Mucosa of descending colon (tissue), 3 donors: ENCODE measurements at regions not wholly inside any gene's neighbourhood (a gene's known extent, or its start where the extent isn't known, plus 50 kb on each side); places are given as distances from the start of the nearest gene placed in this dataset.

ENCODE experiments used
- ATAC-seq: fragments of 200-7000 bp; cut with Tn5 transposase; one replicate; pipeline ENCODE4 v1.9.1; 2020; ENCODE audit warnings: mild to moderate bottlenecking, moderate library complexity
- DNase-seq, 3 donors: peaks; one replicate each; pipeline ENCODE4 v3.0.0-alpha.2; 2020
- H3K36me3 ChIP-seq: fragments of 200-600 bp; one replicate; pipeline ENCODE4 v1.8.0; 2021; ENCODE audit warnings: low read depth, mild to moderate bottlenecking
- H3K4me1 ChIP-seq: fragments of 200-600 bp; one replicate; pipeline ENCODE4 v1.8.0; 2021; ENCODE audit warnings: low read depth, mild to moderate bottlenecking
- H3K4me3 ChIP-seq: fragments of 200-600 bp; one replicate; pipeline ENCODE4 v1.8.0; 2021; ENCODE audit warnings: mild to moderate bottlenecking
- H3K9me3 ChIP-seq: fragments of 200-600 bp; one replicate; pipeline ENCODE4 v1.8.0; 2021; ENCODE audit warnings: mild to moderate bottlenecking
- intact Hi-C, 2 donors: fragments of 100-400 bp; cut with DNase I in 1 of 2; cut with micrococcal nuclease in 1 of 2; formaldehyde crosslinking; loops; one replicate each; pipeline versions ENCODE4 v1.11.0 to v1.11.1; 2022; cut with DNase I, micrococcal nuclease
- TF ChIP-seq, protein P1 (sequence below): fragments of 200-600 bp; IDR thresholded peaks from one replicate; pipeline ENCODE4 v1.8.0; 2022; ENCODE audit warnings: antibody characterized with exemption, mild to moderate bottlenecking
- donor health status: DM: no; HTN: no; CAD: no; lungs with moderate emphysema.
- donor health status: DM: no; HTN: no; CAD: no.
- donor health status: DM: no; HTN: yes; CAD: no.

DNA sequence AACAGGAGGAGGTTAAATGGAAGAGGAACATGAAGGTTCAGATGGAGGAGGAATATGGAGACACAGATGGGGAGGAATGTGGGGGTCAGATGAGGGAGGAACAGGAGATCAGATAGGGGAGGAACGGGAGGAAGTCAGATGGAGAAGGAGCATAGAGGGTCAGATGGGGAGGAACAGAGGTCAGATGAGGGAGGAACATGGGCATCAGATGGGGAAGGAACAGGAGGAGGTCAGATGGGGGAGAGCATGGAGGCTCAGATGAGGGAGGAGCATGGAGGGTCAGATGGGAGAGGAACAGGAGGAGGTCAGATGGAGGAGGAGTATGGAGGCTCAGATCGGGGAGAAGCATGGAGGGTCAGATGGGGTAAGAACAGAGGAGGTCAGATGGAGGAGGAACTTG lies 290.6 kb downstream of the BMP7 start:
- H3K9me3 ChIP-seq = no peaks in the 10 kb centered on the region
- DNase-seq = no peak
- H3K4me3 ChIP-seq = no peak overlapping the region
- no peaks in the 10 kb centered on the region for H3K36me3 ChIP-seq
- TF ChIP-seq, protein P1, sequence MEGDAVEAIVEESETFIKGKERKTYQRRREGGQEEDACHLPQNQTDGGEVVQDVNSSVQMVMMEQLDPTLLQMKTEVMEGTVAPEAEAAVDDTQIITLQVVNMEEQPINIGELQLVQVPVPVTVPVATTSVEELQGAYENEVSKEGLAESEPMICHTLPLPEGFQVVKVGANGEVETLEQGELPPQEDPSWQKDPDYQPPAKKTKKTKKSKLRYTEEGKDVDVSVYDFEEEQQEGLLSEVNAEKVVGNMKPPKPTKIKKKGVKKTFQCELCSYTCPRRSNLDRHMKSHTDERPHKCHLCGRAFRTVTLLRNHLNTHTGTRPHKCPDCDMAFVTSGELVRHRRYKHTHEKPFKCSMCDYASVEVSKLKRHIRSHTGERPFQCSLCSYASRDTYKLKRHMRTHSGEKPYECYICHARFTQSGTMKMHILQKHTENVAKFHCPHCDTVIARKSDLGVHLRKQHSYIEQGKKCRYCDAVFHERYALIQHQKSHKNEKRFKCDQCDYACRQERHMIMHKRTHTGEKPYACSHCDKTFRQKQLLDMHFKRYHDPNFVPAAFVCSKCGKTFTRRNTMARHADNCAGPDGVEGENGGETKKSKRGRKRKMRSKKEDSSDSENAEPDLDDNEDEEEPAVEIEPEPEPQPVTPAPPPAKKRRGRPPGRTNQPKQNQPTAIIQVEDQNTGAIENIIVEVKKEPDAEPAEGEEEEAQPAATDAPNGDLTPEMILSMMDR = no peak
- intact Hi-C loops = loop anchor here in 1 of 2 donors (10.0 kb wide), 1 partner anchor 431 kb away; no protein-coding TSS in a partner anchor
- no peak for ATAC-seq
- no peaks in the 10 kb centered on the region for H3K4me1 ChIP-seq

DNA sequence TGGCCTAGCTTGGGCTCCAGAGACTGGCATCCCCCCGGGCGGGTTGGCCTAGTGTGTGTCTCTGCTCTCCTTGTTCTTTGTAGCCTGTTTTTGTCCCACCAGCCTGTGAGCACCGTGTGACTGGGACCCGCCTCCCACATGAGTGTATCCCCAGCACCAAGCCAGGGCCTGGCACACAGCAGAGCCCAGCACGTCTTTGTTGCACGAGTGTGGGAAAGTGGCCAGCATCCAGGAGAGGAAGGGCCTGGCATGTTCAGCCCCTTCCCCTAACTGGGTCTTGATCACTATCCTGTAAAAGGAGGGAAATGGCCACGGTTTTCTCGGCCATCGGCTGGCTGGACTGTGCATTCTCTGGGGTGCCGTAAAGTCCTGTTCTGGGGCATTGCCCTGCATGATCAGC lies 290.1 kb downstream of the BMP7 start:
- TF ChIP-seq, protein P1 = no peak
- intact Hi-C loops = loop anchor here in 1 of 2 donors (10.0 kb wide), 1 partner anchor 432 kb away; no protein-coding TSS in a partner anchor
- DNase-seq = no peak

DNA sequence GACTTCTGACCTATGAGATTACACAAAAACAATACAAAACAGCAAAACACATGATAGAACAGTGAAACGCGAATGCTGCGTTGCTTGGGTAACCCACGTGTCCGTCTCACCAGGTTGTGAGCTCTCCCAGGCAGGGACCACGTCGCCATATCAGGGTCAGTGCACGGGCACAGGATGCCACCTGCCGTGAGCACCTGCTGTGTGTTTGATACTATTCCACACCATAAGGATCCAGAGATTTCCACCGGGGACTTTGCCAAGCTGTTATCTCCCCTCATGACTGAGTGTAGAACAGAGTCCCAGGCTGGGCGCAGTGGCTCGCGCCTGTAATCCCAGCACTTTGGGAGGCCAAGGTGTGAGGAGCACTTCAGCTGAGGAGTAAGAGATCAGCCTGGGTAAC lies 288.0 kb downstream of the BMP7 start:
- TF ChIP-seq, protein P1 = no peak
- intact Hi-C loops = loop anchor here in 1 of 2 donors (10.0 kb wide), 1 partner anchor 434 kb away; no protein-coding TSS in a partner anchor
- ATAC-seq = no peak
- Histone ChIP-seq H3K4me3 (no peak overlapping the region), H3K9me3 (no peaks in the 10 kb centered on the region), H3K36me3 (no peaks in the 10 kb centered on the region), H3K4me1 (no peaks in the 10 kb centered on the region)
- DNase-seq = no peak

More for the DNA sequence above, 290.1 kb downstream of the BMP7 start:
- Histone ChIP-seq H3K9me3 (no peaks in the 10 kb centered on the region), H3K4me1 (no peaks in the 10 kb centered on the region), H3K36me3 (no peaks in the 10 kb centered on the region), H3K4me3 (no peak overlapping the region)
- no peak for ATAC-seq

DNA sequence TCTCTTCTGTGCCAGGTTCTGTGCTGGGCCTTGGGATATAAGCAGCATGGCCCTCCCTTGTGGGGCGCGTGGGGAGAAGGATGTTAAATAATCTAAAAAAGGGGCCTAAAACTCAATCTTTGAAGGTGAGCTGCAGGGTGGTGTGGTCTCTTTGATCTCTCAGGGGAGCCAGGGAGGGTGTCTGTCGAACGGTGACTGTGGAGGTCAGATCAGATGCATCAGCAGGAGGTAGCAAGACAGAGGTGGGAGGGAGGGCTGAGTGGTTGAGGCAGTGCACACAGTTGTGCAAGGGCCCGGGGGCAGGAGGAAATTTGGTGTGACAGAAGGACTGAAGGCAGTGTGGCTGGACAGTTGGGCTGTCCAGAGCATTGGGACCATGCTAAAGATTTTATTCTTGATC lies 287.3 kb downstream of the BMP7 start:
- DNase-seq = no peak
- intact Hi-C loops = loop anchor here in 1 of 2 donors (10.0 kb wide), 1 partner anchor 434 kb away; no protein-coding TSS in a partner anchor
- TF ChIP-seq, protein P1 = no peak
- Histone ChIP-seq H3K4me3 (no peak overlapping the region), H3K4me1 (no peaks in the 10 kb centered on the region), H3K9me3 (no peaks in the 10 kb centered on the region), H3K36me3 (no peaks in the 10 kb centered on the region)
- no peak for ATAC-seq

DNA sequence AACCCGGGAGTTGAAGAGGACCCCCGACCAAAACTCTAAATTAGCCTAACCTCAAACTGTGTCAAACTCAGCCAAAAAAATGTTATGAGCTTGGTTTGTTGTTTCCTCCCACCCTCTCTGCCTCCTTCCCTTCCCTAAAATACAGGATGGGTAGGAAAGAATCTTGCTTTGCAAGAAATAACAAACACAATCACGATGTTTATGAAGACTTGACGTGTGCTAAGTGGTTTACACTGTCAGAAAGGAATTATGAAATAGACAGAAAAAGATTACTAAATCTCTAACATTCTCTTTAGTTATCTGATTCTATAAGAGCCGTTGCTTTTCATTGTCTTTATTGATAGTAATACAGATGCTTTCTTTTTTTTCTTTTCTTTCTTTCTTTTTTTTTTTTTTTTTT lies 285.1 kb downstream of the BMP7 start:
- no peak for ATAC-seq
- Histone ChIP-seq H3K36me3 (no peaks in the 10 kb centered on the region), H3K4me3 (no peak overlapping the region), H3K9me3 (peaks cover 6% of the 10 kb centered on the region), H3K4me1 (no peaks in the 10 kb centered on the region)
- TF ChIP-seq, protein P1 = no peak
- intact Hi-C loops = no loop called here
- DNase-seq = no peak

DNA sequence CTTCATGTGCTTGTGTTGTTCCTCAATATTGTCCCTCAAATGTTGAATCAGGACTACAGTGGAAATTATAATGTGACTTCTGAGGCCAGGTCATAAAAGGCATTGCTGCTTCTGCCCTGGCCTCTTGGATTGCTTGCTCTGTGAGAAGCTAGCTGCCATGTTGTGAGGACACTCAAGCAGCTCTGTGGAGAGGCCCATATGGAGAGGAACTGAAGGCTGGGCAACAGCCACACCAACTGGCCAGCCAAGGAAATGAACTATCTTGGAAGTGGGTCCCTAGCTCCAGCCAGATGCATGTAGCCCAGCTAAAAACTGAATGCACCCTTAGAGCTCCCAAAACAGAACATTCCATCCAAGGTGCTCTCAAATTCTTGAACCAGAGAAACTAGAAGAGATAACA lies 282.6 kb downstream of the BMP7 start:
- H3K4me1 ChIP-seq = no peaks in the 10 kb centered on the region
- no peak for DNase-seq

More for the DNA sequence above, 282.6 kb downstream of the BMP7 start:
- Histone ChIP-seq H3K4me3 (no peak overlapping the region), H3K9me3 (peaks cover 6% of the 10 kb centered on the region), H3K36me3 (no peaks in the 10 kb centered on the region)
- no peak for ATAC-seq
- TF ChIP-seq, protein P1 = no peak
- intact Hi-C loops = no loop called here
